Liver (tissue), 8 donors: ENCODE measurements at regions not wholly inside any gene's neighbourhood (a gene's known extent, or its start where the extent isn't known, plus 50 kb on each side); places are given as distances from the start of the nearest gene placed in this dataset.

Experiments
- DNase-seq: peaks from one replicate; pipeline ENCODE4 v3.0.0-alpha.2; 2017; ENCODE audit warnings: low spot score
- H3K27ac ChIP-seq, 2 donors: one replicate each; pipeline ENCODE4 v1.7.0; 2013; ENCODE audit warnings: inconsistent platforms in 2 of 2, low read length in 2 of 2, control low read depth in 1 of 2, low read depth in 1 of 2, mild to moderate bottlenecking in 1 of 2
- H3K27me3 ChIP-seq, 4 donors: one replicate each; pipeline versions ENCODE4 v1.6.1 to v1.7.0; 2013; ENCODE audit warnings: low read length in 3 of 4, inconsistent platforms in 1 of 4, mild to moderate bottlenecking in 1 of 4, moderate library complexity in 1 of 4; ENCODE audit not compliant: control insufficient read depth in 4 of 4, insufficient read depth in 4 of 4
- H3K36me3 ChIP-seq, 4 donors: one replicate each; pipeline versions ENCODE4 v1.6.1 to v1.7.0; 2013; ENCODE audit warnings: low read length in 3 of 4, mild to moderate bottlenecking in 3 of 4, low read depth in 1 of 4, moderate library complexity in 1 of 4; ENCODE audit not compliant: control insufficient read depth in 4 of 4, insufficient read depth in 3 of 4
- H3K4me1 ChIP-seq, 4 donors: one replicate each; pipeline versions ENCODE4 v1.6.1 to v1.7.0; 2013; ENCODE audit warnings: low read length in 3 of 4, mild to moderate bottlenecking in 3 of 4, moderate library complexity in 1 of 4; ENCODE audit not compliant: control insufficient read depth in 4 of 4, insufficient read depth in 4 of 4
- H3K4me3 ChIP-seq, 3 donors: one replicate each; pipeline versions ENCODE4 v1.6.1 to v1.7.0; 2013; ENCODE audit warnings: low read length in 3 of 3, control low read depth in 1 of 3, low read depth in 1 of 3, mild to moderate bottlenecking in 1 of 3
- H3K9ac ChIP-seq, 2 donors: one replicate each; pipeline ENCODE4 v1.7.0; 2013; ENCODE audit warnings: low read length in 2 of 2, mild to moderate bottlenecking in 2 of 2, moderate library complexity in 2 of 2, control low read depth in 1 of 2, low read depth in 1 of 2
- H3K9me3 ChIP-seq, 4 donors: one replicate each; pipeline versions ENCODE4 v1.6.1 to v1.7.0; 2013; ENCODE audit warnings: low read length in 3 of 4; ENCODE audit not compliant: control insufficient read depth in 4 of 4
- ATF3 ChIP-seq: IDR thresholded peaks from 2 replicates; pipeline ENCODE4 v1.6.1; 2016; ENCODE audit warnings: antibody characterized with exemption
- CTCF ChIP-seq: fragments of 150-350 bp; IDR thresholded peaks from 2 replicates; pipeline ENCODE4 v1.5.1; 2017; ENCODE audit warnings: improper control_type of control experiment, low read depth, low read length; ENCODE audit not compliant: missing input control
- EGR1 ChIP-seq, 2 donors: IDR thresholded peaks; 2 replicates each; pipeline ENCODE4 v1.6.1; 2016 to 2018; ENCODE audit warnings: antibody characterized with exemption in 2 of 2, low read depth in 2 of 2
- FOXA1 ChIP-seq: IDR thresholded peaks from 2 replicates; pipeline ENCODE4 v1.6.1; 2016; ENCODE audit warnings: antibody characterized with exemption
- FOXA2 ChIP-seq: IDR thresholded peaks from 2 replicates; pipeline ENCODE4 v1.6.1; 2016; ENCODE audit warnings: antibody characterized with exemption
- GABPA ChIP-seq, 2 donors: IDR thresholded peaks in 1 of 2; conservative IDR thresholded peaks in 1 of 2; 2 replicates each; pipeline ENCODE4 v1.6.1; 2016; ENCODE audit warnings: antibody characterized with exemption in 2 of 2, mild to moderate bottlenecking in 1 of 2, moderate library complexity in 1 of 2
- HNF4A ChIP-seq, 2 donors: conservative IDR thresholded peaks; 2 replicates each; pipeline ENCODE4 v1.6.1; 2016; ENCODE audit warnings: antibody characterized with exemption in 2 of 2, mild to moderate bottlenecking in 2 of 2
- HNF4G ChIP-seq: IDR thresholded peaks from 2 replicates; pipeline ENCODE4 v1.6.1; 2016; ENCODE audit warnings: antibody characterized with exemption
- JUND ChIP-seq, 2 donors: IDR thresholded peaks; 2 replicates each; pipeline ENCODE4 v1.6.1; 2016; ENCODE audit warnings: antibody characterized with exemption in 2 of 2
- MAX ChIP-seq: IDR thresholded peaks from 2 replicates; pipeline ENCODE4 v1.6.1; 2016; ENCODE audit warnings: antibody characterized with exemption
- NR2F2 ChIP-seq: IDR thresholded peaks from 2 replicates; pipeline ENCODE4 v1.6.1; 2016; ENCODE audit warnings: antibody characterized with exemption
- RAD21 ChIP-seq, 2 donors: IDR thresholded peaks; 2 replicates each; pipeline ENCODE4 v1.6.1; 2016; ENCODE audit warnings: antibody characterized with exemption in 2 of 2, mild to moderate bottlenecking in 2 of 2
- RXRA ChIP-seq, 2 donors: IDR thresholded peaks; 2 replicates each; pipeline ENCODE4 v1.6.1; 2017 to 2018; ENCODE audit warnings: antibody characterized with exemption in 2 of 2, mild to moderate bottlenecking in 1 of 2
- SP1 ChIP-seq: IDR thresholded peaks from 2 replicates; pipeline ENCODE4 v1.6.1; 2018; ENCODE audit warnings: antibody characterized with exemption, mild to moderate bottlenecking
- TAF1 ChIP-seq: conservative IDR thresholded peaks from 2 replicates; pipeline ENCODE4 v1.6.1; 2016; ENCODE audit warnings: antibody characterized with exemption, mild to moderate bottlenecking
- YY1 ChIP-seq: IDR thresholded peaks from 2 replicates; pipeline ENCODE4 v1.6.1; 2016; ENCODE audit warnings: antibody characterized with exemption, mild to moderate bottlenecking
- WGBS: extraction: QIAGEN DNeasy Blood & Tissue Kit; methylation state at CpG from one replicate; pipeline ENCODE4 v1.1.7; 2013; 5-methylcytosine and 5-hydroxymethylcytosine counted together
- TF ChIP-seq, protein P1 (sequence below): IDR thresholded peaks from 2 replicates; pipeline ENCODE4 v1.6.1; 2016; ENCODE audit warnings: antibody characterized with exemption, mild to moderate bottlenecking
- TF ChIP-seq, protein P2 (sequence below): IDR thresholded peaks from 2 replicates; pipeline ENCODE4 v1.6.1; 2016; ENCODE audit warnings: antibody characterized with exemption
- donor health status: healthy.
- donor health status: healthy.
- donor health status: healthy.
- donor health status: healthy.
- donor health status: healthy.

DNA sequence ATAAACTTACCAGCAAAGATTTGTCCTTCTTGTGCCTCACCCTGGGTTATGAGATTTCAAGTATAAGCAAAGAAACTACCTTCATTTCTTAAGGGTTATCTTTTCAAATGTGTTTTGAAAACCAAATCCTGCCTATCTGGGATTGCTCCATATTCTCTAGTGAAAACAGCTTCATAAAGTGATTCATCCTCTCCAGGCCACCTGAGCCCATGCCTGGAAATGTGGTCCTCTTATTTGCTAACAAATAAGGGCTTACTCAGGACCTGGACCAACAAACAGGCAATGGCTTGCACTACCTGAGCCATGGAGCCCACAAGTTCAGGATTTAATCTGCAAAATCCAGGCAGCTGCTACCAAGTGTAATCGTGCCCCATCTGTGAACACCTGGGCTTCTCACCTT lies 234.4 kb upstream of the RBBP8 start:
- H3K36me3 ChIP-seq = no peaks in the 10 kb centered on the region
- TF ChIP-seq ATF3 = no peak
- TF ChIP-seq CTCF = no peak
- TF ChIP-seq MAX = no peak
- no peak for TF ChIP-seq RAD21 (IDR thresholded peaks at IDR 0.05)
- no peak for TF ChIP-seq JUND (IDR thresholded peaks at IDR 0.05)
- no peak for TF ChIP-seq EGR1 (IDR thresholded peaks at IDR 0.05; ENCODE audit: low read depth in 2 of 2)
- TF ChIP-seq HNF4G = no peak
- TF ChIP-seq NR2F2 = no peak
- no peak for TF ChIP-seq FOXA1
- TF ChIP-seq TAF1 = no peak
- TF ChIP-seq, protein P1, sequence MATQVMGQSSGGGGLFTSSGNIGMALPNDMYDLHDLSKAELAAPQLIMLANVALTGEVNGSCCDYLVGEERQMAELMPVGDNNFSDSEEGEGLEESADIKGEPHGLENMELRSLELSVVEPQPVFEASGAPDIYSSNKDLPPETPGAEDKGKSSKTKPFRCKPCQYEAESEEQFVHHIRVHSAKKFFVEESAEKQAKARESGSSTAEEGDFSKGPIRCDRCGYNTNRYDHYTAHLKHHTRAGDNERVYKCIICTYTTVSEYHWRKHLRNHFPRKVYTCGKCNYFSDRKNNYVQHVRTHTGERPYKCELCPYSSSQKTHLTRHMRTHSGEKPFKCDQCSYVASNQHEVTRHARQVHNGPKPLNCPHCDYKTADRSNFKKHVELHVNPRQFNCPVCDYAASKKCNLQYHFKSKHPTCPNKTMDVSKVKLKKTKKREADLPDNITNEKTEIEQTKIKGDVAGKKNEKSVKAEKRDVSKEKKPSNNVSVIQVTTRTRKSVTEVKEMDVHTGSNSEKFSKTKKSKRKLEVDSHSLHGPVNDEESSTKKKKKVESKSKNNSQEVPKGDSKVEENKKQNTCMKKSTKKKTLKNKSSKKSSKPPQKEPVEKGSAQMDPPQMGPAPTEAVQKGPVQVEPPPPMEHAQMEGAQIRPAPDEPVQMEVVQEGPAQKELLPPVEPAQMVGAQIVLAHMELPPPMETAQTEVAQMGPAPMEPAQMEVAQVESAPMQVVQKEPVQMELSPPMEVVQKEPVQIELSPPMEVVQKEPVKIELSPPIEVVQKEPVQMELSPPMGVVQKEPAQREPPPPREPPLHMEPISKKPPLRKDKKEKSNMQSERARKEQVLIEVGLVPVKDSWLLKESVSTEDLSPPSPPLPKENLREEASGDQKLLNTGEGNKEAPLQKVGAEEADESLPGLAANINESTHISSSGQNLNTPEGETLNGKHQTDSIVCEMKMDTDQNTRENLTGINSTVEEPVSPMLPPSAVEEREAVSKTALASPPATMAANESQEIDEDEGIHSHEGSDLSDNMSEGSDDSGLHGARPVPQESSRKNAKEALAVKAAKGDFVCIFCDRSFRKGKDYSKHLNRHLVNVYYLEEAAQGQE = no peak
- TF ChIP-seq RXRA (IDR thresholded peaks at IDR 0.05) = no peak
- no peak for TF ChIP-seq YY1
- no peak for TF ChIP-seq FOXA2
- no peak for TF ChIP-seq HNF4A (conservative IDR thresholded peaks at IDR 0.05)
- TF ChIP-seq SP1 = no peak
- TF ChIP-seq GABPA (IDR thresholded peaks at IDR 0.05 in 1 of 2, conservative IDR thresholded peaks at IDR 0.05 in 1 of 2) = no peak
- TF ChIP-seq, protein P2, sequence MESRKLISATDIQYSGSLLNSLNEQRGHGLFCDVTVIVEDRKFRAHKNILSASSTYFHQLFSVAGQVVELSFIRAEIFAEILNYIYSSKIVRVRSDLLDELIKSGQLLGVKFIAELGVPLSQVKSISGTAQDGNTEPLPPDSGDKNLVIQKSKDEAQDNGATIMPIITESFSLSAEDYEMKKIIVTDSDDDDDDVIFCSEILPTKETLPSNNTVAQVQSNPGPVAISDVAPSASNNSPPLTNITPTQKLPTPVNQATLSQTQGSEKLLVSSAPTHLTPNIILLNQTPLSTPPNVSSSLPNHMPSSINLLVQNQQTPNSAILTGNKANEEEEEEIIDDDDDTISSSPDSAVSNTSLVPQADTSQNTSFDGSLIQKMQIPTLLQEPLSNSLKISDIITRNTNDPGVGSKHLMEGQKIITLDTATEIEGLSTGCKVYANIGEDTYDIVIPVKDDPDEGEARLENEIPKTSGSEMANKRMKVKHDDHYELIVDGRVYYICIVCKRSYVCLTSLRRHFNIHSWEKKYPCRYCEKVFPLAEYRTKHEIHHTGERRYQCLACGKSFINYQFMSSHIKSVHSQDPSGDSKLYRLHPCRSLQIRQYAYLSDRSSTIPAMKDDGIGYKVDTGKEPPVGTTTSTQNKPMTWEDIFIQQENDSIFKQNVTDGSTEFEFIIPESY = no peak
- no peak for DNase-seq
- H3K9me3 ChIP-seq = no peaks in the 10 kb centered on the region
- no peak overlapping the region for H3K4me3 ChIP-seq
- no peaks in the 10 kb centered on the region for H3K27me3 ChIP-seq
- 92% methylated on average over 1 of the region's 1 CpG for WGBS
- H3K4me1 ChIP-seq = peaks cover 0 to 8% (median 4%) of the 10 kb centered on the region in 4 donors
- no peak overlapping the region for H3K27ac ChIP-seq
- no peak overlapping the region for H3K9ac ChIP-seq

GRCh38 chr18:22699629-22700028 lies 233.5 kb upstream of the RBBP8 start:
- TF ChIP-seq GABPA (IDR thresholded peaks at IDR 0.05 in 1 of 2, conservative IDR thresholded peaks at IDR 0.05 in 1 of 2) = no peak
- no peak for TF ChIP-seq RXRA (IDR thresholded peaks at IDR 0.05)
- no peak for TF ChIP-seq YY1
- TF ChIP-seq TAF1 = no peak
- no peak for TF ChIP-seq EGR1 (IDR thresholded peaks at IDR 0.05; ENCODE audit: low read depth in 2 of 2)
- TF ChIP-seq HNF4A (conservative IDR thresholded peaks at IDR 0.05) = no peak
- TF ChIP-seq FOXA2 = no peak
- TF ChIP-seq SP1 = no peak
- no peak for TF ChIP-seq RAD21 (IDR thresholded peaks at IDR 0.05)
- no peak for TF ChIP-seq CTCF
- TF ChIP-seq, protein P1 = no peak
- TF ChIP-seq FOXA1 = no peak
- Histone ChIP-seq H3K9ac (no peak overlapping the region), H3K4me3 (no peak overlapping the region), H3K27ac (no peak overlapping the region), H3K4me1 (peaks cover 0 to 15% (median 9%) of the 10 kb centered on the region in 4 donors), H3K36me3 (no peaks in the 10 kb centered on the region), H3K9me3 (no peaks in the 10 kb centered on the region), H3K27me3 (no peaks in the 10 kb centered on the region)
- 83% methylated on average over 9 of the region's 9 CpGs for WGBS
- no peak for DNase-seq
